Vagina (tissue), 2 donors: ENCODE measurements at regions not wholly inside any gene's neighbourhood (a gene's known extent, or its start where the extent isn't known, plus 50 kb on each side); places are given as distances from the start of the nearest gene placed in this dataset.

Experiments used
- POLR2A ChIP-seq, 2 donors: fragments of 450-650 bp; IDR thresholded peaks; one replicate each; pipeline ENCODE4 v1.6.1; 2017; ENCODE audit warnings: antibody characterized with exemption in 2 of 2, mild to moderate bottlenecking in 2 of 2, moderate library complexity in 2 of 2
- TF ChIP-seq, protein P1 (sequence below), 3 experiments: fragments of 450-650 bp in 2 of 3; fragments of 200-600 bp in 1 of 3; sonication (generic) in 1 of 3; IDR thresholded peaks; one replicate each; pipeline ENCODE4 v1.5.1; 2017 to 2019; ENCODE audit warnings: antibody characterized with exemption in 3 of 3, mild to moderate bottlenecking in 2 of 3, moderate library complexity in 2 of 3

- TF ChIP-seq, protein P1, sequence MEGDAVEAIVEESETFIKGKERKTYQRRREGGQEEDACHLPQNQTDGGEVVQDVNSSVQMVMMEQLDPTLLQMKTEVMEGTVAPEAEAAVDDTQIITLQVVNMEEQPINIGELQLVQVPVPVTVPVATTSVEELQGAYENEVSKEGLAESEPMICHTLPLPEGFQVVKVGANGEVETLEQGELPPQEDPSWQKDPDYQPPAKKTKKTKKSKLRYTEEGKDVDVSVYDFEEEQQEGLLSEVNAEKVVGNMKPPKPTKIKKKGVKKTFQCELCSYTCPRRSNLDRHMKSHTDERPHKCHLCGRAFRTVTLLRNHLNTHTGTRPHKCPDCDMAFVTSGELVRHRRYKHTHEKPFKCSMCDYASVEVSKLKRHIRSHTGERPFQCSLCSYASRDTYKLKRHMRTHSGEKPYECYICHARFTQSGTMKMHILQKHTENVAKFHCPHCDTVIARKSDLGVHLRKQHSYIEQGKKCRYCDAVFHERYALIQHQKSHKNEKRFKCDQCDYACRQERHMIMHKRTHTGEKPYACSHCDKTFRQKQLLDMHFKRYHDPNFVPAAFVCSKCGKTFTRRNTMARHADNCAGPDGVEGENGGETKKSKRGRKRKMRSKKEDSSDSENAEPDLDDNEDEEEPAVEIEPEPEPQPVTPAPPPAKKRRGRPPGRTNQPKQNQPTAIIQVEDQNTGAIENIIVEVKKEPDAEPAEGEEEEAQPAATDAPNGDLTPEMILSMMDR (IDR thresholded peaks at IDR 0.05), result no peak
- no peak for TF ChIP-seq POLR2A (IDR thresholded peaks at IDR 0.05)
Measured at GRCh38 chr5:159826351-159827214, 89.7 kb upstream of the ADRA1B start.
